ENCODE measurements at regions not wholly inside any gene's neighbourhood (a gene's known extent, or its start where the extent isn't known, plus 50 kb on each side); places are given as distances from the start of the nearest gene placed in this dataset.
"Not testable (repeated sequence)": the region's sequence is repeated elsewhere in the genome, so short reads cannot be mapped to it uniquely, and the experiment has no call there.

DNA sequence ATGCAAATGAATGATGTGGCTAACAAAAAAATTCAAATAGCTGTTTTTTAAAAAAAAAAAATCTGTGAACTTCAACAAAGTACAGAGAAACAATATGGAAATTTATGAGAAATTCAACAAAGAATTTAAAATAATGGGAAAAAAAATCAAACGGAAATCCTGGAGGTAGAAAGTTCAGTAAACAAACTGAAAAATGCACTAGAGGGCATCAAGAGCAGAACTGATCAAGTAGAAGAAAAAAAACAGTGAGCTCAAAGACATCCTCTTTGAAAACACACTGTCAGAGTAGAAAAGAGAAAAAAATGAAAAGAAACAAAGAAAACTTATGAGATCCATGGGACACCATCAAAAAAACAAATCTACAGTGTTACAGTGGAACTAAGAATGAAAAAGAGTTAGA is 2191.1 kb upstream of the DEFB115 start:
- TF ChIP-seq EP300, CTCF (IDR thresholded peaks at IDR 0.05): not testable (repeated sequence)
